CD14-positive monocyte (primary cell): ENCODE measurements at regions not wholly inside any gene's neighbourhood (a gene's known extent, or its start where the extent isn't known, plus 50 kb on each side); places are given as distances from the start of the nearest gene placed in this dataset.

Experiments
- DNase-seq, 3 donors: peaks; one replicate each; pipeline ENCODE4 v3.0.0-alpha.2; 2011 to 2022
- H2AFZ ChIP-seq: 2 replicates; pipeline ENCODE4 v1.6.0; 2012; ENCODE audit warnings: mild to moderate bottlenecking, low read depth, low read length, inconsistent platforms; ENCODE audit not compliant: insufficient read depth, poor library complexity, severe bottlenecking
- H3K27ac ChIP-seq, 2 donors: 1 replicate in 1 of 2; 2 replicates in 1 of 2; pipeline ENCODE4 v1.5.1; 2012 to 2013; ENCODE audit warnings: low read length in 2 of 2, control low read depth in 1 of 2, inconsistent platforms in 1 of 2, low read depth in 1 of 2, mild to moderate bottlenecking in 1 of 2
- H3K27me3 ChIP-seq, 2 donors: one replicate each; pipeline versions ENCODE4 v1.6.0 to v1.6.1; 2011 to 2013; ENCODE audit warnings: low read length in 2 of 2; ENCODE audit not compliant: control insufficient read depth in 2 of 2, insufficient read depth in 2 of 2
- H3K36me3 ChIP-seq, 2 donors: replicated peaks in 1 of 2; 1 replicate in 1 of 2; 2 replicates in 1 of 2; pipeline versions ENCODE4 v1.5.1 to v1.6.1; 2012 to 2013; ENCODE audit warnings: low read length in 2 of 2, control low read depth in 1 of 2, inconsistent platforms in 1 of 2, mild to moderate bottlenecking in 1 of 2; ENCODE audit not compliant: insufficient read depth in 2 of 2, control insufficient read depth in 1 of 2
- H3K4me1 ChIP-seq, 2 donors: 1 replicate in 1 of 2; 2 replicates in 1 of 2; pipeline versions ENCODE4 v1.5.1 to v1.6.1; 2012 to 2013; ENCODE audit warnings: low read length in 2 of 2, control low read depth in 1 of 2, inconsistent platforms in 1 of 2, mild to moderate bottlenecking in 1 of 2, moderate library complexity in 1 of 2; ENCODE audit not compliant: insufficient read depth in 2 of 2, control insufficient read depth in 1 of 2
- H3K4me2 ChIP-seq: replicated peaks from 2 replicates; pipeline ENCODE3; 2012; ENCODE audit warnings: low read length, moderate library complexity, mild to moderate bottlenecking; ENCODE audit not compliant: poor library complexity, severe bottlenecking; ENCODE audit errors: extremely low read depth
- H3K4me3 ChIP-seq, 3 experiments: fragments of 200-600 bp in 1 of 3; sonication (generic) in 1 of 3; replicated peaks in 1 of 3; 1 replicate in 2 of 3; 2 replicates in 1 of 3; pipeline ENCODE4 v1.5.1; 2011 to 2013; ENCODE audit warnings: low read length in 3 of 3, mild to moderate bottlenecking in 3 of 3, control low read depth in 2 of 3, low read depth in 2 of 3, inconsistent platforms in 1 of 3, moderate library complexity in 1 of 3
- H3K79me2 ChIP-seq: 2 replicates; pipeline ENCODE4 v1.6.0; 2012; ENCODE audit warnings: mild to moderate bottlenecking, control low read depth, inconsistent platforms, low read length, moderate library complexity; ENCODE audit not compliant: insufficient read depth
- H3K9ac ChIP-seq: 2 replicates; pipeline ENCODE4 v1.6.0; 2017; ENCODE audit warnings: low read length, mild to moderate bottlenecking; ENCODE audit not compliant: insufficient read depth, poor library complexity, severe bottlenecking
- H3K9me3 ChIP-seq, 2 donors: replicated peaks in 1 of 2; 1 replicate in 1 of 2; 2 replicates in 1 of 2; pipeline versions ENCODE4 v1.5.1 to v1.6.1; 2012 to 2013; ENCODE audit warnings: low read length in 2 of 2, control low read depth in 1 of 2; ENCODE audit not compliant: control insufficient read depth in 1 of 2, insufficient read depth in 1 of 2
- H4K20me1 ChIP-seq: 2 replicates; pipeline ENCODE4 v1.6.0; 2012; ENCODE audit warnings: mild to moderate bottlenecking, low read length, control low read depth, moderate library complexity; ENCODE audit not compliant: insufficient read depth
- H3K27ac Mint-ChIP-seq, 7 donors: one replicate each; pipeline ENCODE4 v1.8.0; 2020; ENCODE audit warnings: mild to moderate bottlenecking in 7 of 7, mixed read lengths in 7 of 7, moderate library complexity in 6 of 7, inconsistent platforms in 2 of 7
- H3K27me3 Mint-ChIP-seq, 3 donors: one replicate each; pipeline ENCODE4 v1.8.0; 2021 to 2022; ENCODE audit warnings: low read depth in 3 of 3, mild to moderate bottlenecking in 3 of 3, mixed read lengths in 3 of 3, moderate library complexity in 3 of 3, inconsistent platforms in 1 of 3
- H3K36me3 Mint-ChIP-seq, 2 donors: one replicate each; pipeline ENCODE4 v1.8.0; 2020; ENCODE audit warnings: mixed read lengths in 2 of 2, inconsistent platforms in 1 of 2, mild to moderate bottlenecking in 1 of 2
- H3K4me1 Mint-ChIP-seq: one replicate; pipeline ENCODE4 v1.8.0; 2020; ENCODE audit warnings: mild to moderate bottlenecking, mixed read lengths
- H3K4me3 Mint-ChIP-seq, 2 donors: one replicate each; pipeline ENCODE4 v1.8.0; 2020; ENCODE audit warnings: mild to moderate bottlenecking in 2 of 2, mixed read lengths in 2 of 2, moderate library complexity in 1 of 2
- H3K9me3 Mint-ChIP-seq, 7 donors: one replicate each; pipeline ENCODE4 v1.8.0; 2020 to 2022; ENCODE audit warnings: mixed read lengths in 7 of 7, mild to moderate bottlenecking in 6 of 7, moderate library complexity in 6 of 7, inconsistent platforms in 2 of 7
- CTCF ChIP-seq: fragments of 200-600 bp; IDR thresholded peaks from one replicate; pipeline ENCODE4 v1.8.0; 2022; ENCODE audit warnings: antibody characterized with exemption, mild to moderate bottlenecking
- WGBS: methylation state at CpG from one replicate; pipeline ENCODE4 v1.1.5; 2013; ENCODE audit warnings: missing lambda C conversion rate; ENCODE audit not compliant: insufficient coverage; 5-methylcytosine and 5-hydroxymethylcytosine counted together
- intact Hi-C, 2 donors: fragments of 100-400 bp; cut with micrococcal nuclease; formaldehyde crosslinking; loops; one replicate each; pipeline versions ENCODE4 v1.15.0 to v1.15.1; 2023

- no peak overlapping the region for H3K27ac ChIP-seq
- 80% methylated on average over 1 of the region's 1 CpG for WGBS
Measured at GRCh38 chr13:42392180-42392579, 120.2 kb downstream of the AKAP11 start.

GRCh38 chr13:42392716-42393572, 121.0 kb downstream of the AKAP11 start:
- no peaks in the 10 kb centered on the region for H3K79me2 ChIP-seq
- WGBS: no CpG with 5 or more reads among the region's 6 CpGs
- intact Hi-C loops: no loop called here
- H3K27me3 ChIP-seq: no peaks in the 10 kb centered on the region
- Mint-ChIP-seq H3K4me1 (no peaks in the 10 kb centered on the region), H3K9me3 (peaks cover 0 to 6% (median 3%) of the 10 kb centered on the region in 7 donors), H3K4me3 (no peak overlapping the region), H3K27me3 (peaks cover 1 to 6% (median 3%) of the 10 kb centered on the region in 3 donors), H3K27ac (no peak overlapping the region), H3K36me3 (no peaks in the 10 kb centered on the region)
- H3K9me3 ChIP-seq: no peaks in the 10 kb centered on the region
- no peak overlapping the region for H3K4me2 ChIP-seq
- H3K9ac ChIP-seq: no peak overlapping the region
- DNase-seq: no peak
- H2AFZ ChIP-seq: no peak overlapping the region
- no peaks in the 10 kb centered on the region for H3K4me1 ChIP-seq
- H3K4me3 ChIP-seq: no peak overlapping the region
- TF ChIP-seq CTCF: no peak
- H4K20me1 ChIP-seq: no peaks in the 10 kb centered on the region
- no peaks in the 10 kb centered on the region for H3K36me3 ChIP-seq
- H3K27ac ChIP-seq: no peak overlapping the region

More at GRCh38 chr13:42392180-42392579, 120.2 kb downstream of the AKAP11 start:
- Histone ChIP-seq H4K20me1 (no peaks in the 10 kb centered on the region), H3K4me2 (no peak overlapping the region), H3K4me3 (no peak overlapping the region), H3K4me1 (no peaks in the 10 kb centered on the region), H3K9me3 (no peaks in the 10 kb centered on the region), H3K36me3 (no peaks in the 10 kb centered on the region), H3K27me3 (no peaks in the 10 kb centered on the region), H3K9ac (no peak overlapping the region), H3K79me2 (no peaks in the 10 kb centered on the region), H2AFZ (no peak overlapping the region)
- no peak overlapping the region for H3K4me3 Mint-ChIP-seq
- intact Hi-C loops: no loop called here
- H3K27me3 Mint-ChIP-seq: peaks cover 1 to 6% (median 3%) of the 10 kb centered on the region in 3 donors
- no peak for DNase-seq
- no peaks in the 10 kb centered on the region for H3K36me3 Mint-ChIP-seq
- H3K9me3 Mint-ChIP-seq: peaks cover 0 to 6% (median 3%) of the 10 kb centered on the region in 7 donors
- H3K27ac Mint-ChIP-seq: no peak overlapping the region
- H3K4me1 Mint-ChIP-seq: no peaks in the 10 kb centered on the region
- no peak for TF ChIP-seq CTCF
